ENCODE measurements at regions not wholly inside any gene's neighbourhood (a gene's known extent, or its start where the extent isn't known, plus 50 kb on each side); places are given as distances from the start of the nearest gene placed in this dataset.
"Not testable (repeated sequence)": the region's sequence is repeated elsewhere in the genome, so short reads cannot be mapped to it uniquely, and the experiment has no call there.

DNA sequence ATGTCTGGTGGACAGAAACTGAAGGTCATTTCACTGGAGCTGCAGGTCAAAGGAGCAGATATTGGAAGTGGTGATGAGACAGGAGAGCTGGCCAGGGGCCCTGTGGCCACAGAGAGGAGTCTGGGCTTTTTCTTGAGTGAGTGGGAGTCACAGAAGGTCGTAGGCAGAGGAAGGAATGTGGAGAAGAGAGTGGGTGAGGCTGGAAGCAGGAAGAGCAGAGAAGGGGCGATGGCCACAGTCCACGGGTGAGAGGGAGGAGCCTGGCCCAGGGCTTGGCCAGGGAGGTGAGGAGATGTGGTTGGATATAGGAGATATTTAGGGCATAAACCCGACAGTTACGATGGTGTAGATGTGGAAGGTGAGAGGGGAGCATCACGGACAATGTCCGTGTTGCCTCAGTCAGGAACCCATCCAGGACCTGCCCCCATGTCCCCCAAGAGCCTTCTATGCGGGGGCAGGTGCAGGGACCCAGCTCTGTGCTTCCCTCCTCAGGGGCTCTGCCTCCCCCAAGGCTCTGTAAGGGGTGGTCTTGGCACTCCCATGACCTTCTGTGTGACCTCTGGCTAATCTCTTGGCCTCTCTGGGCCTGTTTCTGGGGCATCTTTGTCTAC lies 150.5 kb upstream of the PTPN1 start:
- no peak for DNase-seq (ENCODE audit: low read depth)

DNA sequence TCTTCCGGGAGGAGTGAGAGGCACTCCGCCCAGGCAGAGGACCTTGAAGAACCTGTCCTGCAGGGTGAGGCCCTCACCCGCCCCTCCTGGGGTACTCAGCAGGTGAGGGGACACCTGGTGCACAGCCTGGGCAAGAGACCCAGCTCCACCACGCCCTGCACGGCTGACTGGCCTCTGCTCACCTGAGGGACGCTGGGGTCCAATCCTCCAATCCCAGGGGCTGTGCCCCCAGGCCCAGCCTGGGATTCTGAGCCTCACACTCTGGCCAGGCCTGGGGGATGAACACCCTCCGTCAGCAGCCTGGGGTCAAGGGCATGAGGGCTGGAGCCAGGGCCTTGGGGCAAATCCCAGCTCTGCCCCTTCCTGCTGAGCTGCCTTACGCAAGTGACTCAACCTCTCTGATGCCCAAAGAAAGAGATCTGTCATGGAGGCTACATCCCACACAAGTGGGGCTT lies 149.9 kb upstream of the PTPN1 start:
- DNase-seq (ENCODE audit: low read depth) = no peak

GRCh38 chr20:50360921-50361320 lies 149.3 kb upstream of the PTPN1 start:
- DNase-seq (ENCODE audit: low read depth) = no peak

GRCh38 chr20:50362177-50362576 lies 148.0 kb upstream of the PTPN1 start:
- not testable (repeated sequence) for DNase-seq (ENCODE audit: low read depth)

DNA sequence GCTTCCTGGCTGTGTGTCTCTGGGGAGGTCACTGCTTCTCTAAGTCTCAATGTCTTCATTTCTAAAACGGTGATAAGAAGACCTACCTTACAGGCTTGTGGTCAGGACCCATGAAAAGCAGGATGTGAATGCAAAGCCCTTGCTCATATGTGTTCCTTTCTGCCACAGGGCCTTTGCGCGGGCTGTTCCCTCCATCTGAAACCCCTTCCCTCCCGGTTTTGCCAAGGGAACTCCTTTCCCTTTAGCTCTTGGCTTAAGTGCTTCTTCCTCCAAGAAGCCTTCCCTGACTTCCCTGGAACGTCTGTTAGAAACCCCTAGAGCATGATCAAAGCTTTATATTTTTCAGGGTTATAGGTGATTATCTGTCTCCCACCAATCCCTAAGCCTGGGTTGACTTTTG lies 147.2 kb upstream of the PTPN1 start:
- DNase-seq (ENCODE audit: low read depth) = no peak

GRCh38 chr20:50363479-50363878 lies 146.7 kb upstream of the PTPN1 start:
- DNase-seq (ENCODE audit: low read depth) = no peak

- no peak for DNase-seq (ENCODE audit: low read depth)
Measured at GRCh38 chr20:50364542-50364941, 145.6 kb upstream of the PTPN1 start.

DNA sequence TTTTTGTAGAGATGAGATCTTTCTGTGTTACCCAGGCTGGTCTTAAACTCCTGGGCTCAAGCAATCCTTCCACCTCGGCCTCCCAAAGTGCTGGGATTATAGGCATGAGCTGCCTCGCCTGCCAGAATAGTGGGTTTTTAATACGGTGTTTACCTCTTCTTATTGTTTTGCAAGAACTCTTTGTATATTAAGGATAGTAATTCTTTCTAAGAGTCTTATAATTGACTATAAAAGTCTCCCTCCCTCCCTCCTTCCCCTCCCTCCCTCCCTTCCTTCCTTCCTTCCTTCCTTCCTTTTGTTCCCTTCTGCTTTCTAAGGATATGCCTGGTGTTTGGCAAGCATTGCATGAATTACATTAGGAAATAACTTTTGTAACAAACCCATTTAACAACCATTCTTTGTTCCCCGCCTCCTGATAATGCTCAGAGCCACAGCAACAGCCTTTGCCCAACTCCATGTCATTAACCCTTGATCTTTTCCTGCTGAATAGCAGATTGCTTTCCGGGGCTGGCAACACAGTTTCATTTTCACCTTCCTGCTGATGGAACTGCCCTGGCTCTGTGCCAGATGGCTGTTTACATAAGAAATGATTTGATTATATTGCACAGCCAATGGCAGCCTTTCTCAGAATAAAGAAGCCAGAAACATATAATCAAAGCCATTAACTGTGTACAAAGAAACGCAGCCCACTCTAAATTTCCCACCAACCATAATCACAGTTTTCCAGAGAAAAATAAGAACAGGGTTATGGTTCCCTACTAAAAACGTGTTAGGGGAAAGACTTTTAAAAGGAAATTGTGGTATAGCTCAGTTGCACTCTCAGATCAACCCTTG lies 143.7 kb upstream of the PTPN1 start:
- DNase-seq (ENCODE audit: low read depth) = no peak

- DNase-seq (ENCODE audit: low read depth) = no peak
Measured at GRCh38 chr20:50367104-50367674, 143.0 kb upstream of the PTPN1 start.

DNA sequence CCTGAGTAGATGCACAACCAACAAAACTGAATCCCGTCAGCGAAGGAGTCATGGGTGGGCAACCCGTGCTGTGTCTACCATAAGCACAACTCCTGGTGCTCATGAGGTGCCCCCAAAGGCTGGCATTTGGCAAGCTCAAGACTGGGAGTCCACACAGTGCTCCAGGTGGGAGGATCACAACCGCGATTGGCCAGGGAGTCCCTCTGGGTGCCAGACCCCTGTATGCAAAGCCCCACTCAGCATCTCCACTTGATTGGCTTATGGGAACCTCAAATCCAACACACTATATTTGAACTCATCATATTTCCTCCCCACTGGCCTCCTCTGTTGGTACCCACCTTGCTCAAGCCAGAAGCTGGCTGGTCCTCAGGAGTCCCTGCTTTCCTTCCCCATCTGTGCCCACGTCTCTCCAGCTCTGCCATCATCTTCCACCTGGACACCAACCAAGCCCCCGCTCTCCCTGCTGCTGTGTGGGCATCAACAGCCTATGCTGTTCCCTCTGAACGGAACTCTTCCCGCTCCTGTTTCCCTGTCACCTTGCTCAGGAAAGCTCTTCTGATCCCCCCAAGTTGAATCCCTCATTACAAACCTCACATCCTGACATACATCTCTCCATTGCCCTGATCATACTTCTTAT lies 142.3 kb upstream of the PTPN1 start:
- no peak for DNase-seq (ENCODE audit: low read depth)

GRCh38 chr20:50368386-50368785 lies 141.8 kb upstream of the PTPN1 start:
- no peak for DNase-seq (ENCODE audit: low read depth)

DNA sequence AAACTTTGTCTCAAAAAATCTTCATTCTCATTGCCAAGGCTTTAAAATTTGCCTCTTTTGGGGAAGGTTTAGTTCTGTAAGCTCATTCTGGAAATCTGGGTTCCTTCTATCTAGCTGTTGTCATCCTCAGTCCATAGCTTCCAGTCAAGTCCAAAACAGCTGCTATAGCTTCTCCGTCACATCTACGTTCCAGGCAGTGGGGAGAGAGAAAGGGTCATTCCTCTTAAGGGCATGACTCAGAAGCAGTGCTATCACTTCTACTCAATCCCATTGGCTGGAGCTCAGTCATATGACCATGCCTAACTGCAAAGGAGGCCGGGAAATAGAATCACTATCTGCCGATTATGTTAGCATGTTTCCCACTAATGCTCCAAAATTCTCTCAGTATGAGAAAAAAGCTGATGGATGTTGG lies 141.4 kb upstream of the PTPN1 start:
- no peak for DNase-seq (ENCODE audit: low read depth)

GRCh38 chr20:50369225-50370035 lies 140.8 kb upstream of the PTPN1 start:
- no peak for DNase-seq (ENCODE audit: low read depth)

GRCh38 chr20:50370036-50370566 lies 140.1 kb upstream of the PTPN1 start:
- no peak for DNase-seq (ENCODE audit: low read depth)

- DNase-seq (ENCODE audit: low read depth) = no peak
Measured at GRCh38 chr20:50371878-50372769, 138.1 kb upstream of the PTPN1 start.

DNA sequence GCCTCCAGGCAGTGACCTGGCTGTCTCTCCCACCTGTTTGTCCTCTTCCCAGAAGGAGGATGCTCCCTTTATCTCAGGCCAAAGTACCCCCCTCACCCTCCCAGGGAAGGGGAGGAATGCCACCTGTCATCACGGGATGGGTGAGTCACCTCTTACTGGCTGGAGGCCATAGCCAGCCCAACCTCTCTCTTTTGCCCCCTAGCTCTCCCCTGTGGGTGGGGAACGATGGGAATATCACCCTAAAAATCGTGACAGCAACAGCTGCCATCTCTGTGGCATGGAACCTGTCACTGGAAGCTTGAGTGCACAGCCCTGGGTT lies 137.5 kb upstream of the PTPN1 start:
- DNase-seq (ENCODE audit: low read depth) = no peak

GRCh38 chr20:50373674-50374286 lies 136.4 kb upstream of the PTPN1 start:
- no peak for DNase-seq (ENCODE audit: low read depth)

DNA sequence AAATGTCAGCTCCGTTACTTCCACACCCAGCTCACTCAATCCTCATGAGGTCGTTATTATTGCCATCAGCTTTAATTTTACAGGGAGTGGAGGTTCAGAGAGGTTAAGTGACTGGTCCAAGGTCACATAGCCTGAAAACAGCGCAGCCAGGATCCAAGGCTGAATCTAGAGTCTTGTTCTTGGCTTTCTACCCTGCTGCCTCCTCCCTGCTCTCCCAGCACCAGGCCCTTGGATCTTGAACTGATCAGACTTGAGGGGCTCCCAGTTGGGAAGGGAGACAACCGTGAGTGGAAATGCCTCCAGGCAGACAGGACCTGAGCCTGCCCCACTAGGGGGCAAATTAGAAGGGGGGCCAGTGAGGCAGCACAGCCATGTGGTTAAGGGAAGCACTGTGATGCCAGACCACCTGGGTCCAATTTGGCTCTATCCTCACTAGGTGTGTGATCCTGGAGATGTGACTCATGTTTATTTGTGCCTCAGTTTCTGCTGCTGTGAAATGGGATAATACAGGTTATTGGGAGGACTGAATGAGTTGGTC lies 135.6 kb upstream of the PTPN1 start:
- no peak for DNase-seq (ENCODE audit: low read depth)

DNA sequence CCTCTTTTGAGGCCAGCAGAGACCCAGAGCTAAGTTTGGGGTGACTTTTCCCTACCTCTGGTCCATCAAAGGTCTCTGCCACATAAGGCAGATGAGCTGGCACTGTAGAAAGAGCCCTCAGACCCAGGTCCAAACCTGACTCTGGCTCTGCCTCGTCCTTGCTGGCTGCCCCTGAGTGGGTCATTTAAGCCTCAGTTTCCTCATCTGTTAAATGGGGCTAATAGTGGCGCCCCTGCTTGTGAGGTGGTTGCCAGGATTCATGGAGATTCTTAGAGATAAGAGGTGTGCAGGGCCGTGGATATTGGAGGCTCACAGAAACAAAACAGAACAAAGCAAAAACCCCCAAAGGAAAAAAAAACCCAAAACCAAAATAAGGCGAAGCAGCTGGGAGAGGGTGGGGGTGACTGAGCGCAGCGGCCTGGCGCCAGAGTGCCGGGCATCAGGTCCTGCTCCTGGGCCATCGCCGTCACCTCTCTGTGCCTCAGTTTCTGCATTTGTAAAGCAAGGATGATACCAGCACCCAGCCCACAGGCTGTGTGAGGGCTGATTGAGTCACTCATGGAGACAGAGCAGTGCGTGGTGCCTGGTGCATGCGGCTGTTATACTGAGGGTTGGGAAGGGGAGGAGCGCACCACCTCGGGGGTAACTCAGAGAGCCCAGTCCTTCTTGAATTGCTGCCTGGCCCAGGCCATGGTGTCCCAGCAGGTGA lies 133.8 kb upstream of the PTPN1 start:
- no peak for DNase-seq (ENCODE audit: low read depth)

All from stimulated activated CD8-positive, alpha-beta memory T cell treated with anti-CD3 and anti-CD28 coated beads, Interleukin-12 subunit alpha, Interleukin-12 subunit beta, amount 100 ng/mL, for 4 hours (primary cell).